NCI-H1105 (cell line): ENCODE measurements at regions not wholly inside any gene's neighbourhood (a gene's known extent, or its start where the extent isn't known, plus 50 kb on each side); places are given as distances from the start of the nearest gene placed in this dataset.
"Not testable (repeated sequence)": the region's sequence is repeated elsewhere in the genome, so short reads cannot be mapped to it uniquely, and the experiment has no call there.

Experiments used
- DNase-seq: peaks from one replicate; lab custom pipeline; 2025; lab: John Stamatoyannopoulos, UW

GRCh38 chrX:42832764-42833549 is 55.0 kb upstream of the PPP1R2C start:
- DNase-seq, result no peak

GRCh38 chrX:42833550-42833940 is 55.6 kb upstream of the PPP1R2C start:
- not testable (repeated sequence) for DNase-seq

- no peak for DNase-seq
Measured at GRCh38 chrX:42837101-42837726, 59.3 kb upstream of the PPP1R2C start.

- no peak for DNase-seq
Measured at GRCh38 chrX:42837747-42838146, 59.8 kb upstream of the PPP1R2C start.

- DNase-seq, result no peak
Measured at GRCh38 chrX:42839632-42840031, 61.7 kb upstream of the PPP1R2C start.

GRCh38 chrX:42846741-42847140 is 68.8 kb upstream of the PPP1R2C start:
- no peak for DNase-seq

GRCh38 chrX:42855259-42855658 is 77.3 kb upstream of the PPP1R2C start:
- no peak for DNase-seq

- DNase-seq, result no peak
Measured at GRCh38 chrX:42857766-42858165, 79.8 kb upstream of the PPP1R2C start.

- no peak for DNase-seq
Measured at GRCh38 chrX:42869011-42869410, 91.0 kb upstream of the PPP1R2C start.

GRCh38 chrX:42869659-42870476 is 91.9 kb upstream of the PPP1R2C start:
- no peak for DNase-seq

GRCh38 chrX:42886519-42886918 is 108.6 kb upstream of the PPP1R2C start:
- no peak for DNase-seq

GRCh38 chrX:42900947-42901346 is 123.0 kb upstream of the PPP1R2C start:
- no peak for DNase-seq

- no peak for DNase-seq
Measured at GRCh38 chrX:42902513-42902912, 124.5 kb upstream of the PPP1R2C start.

- DNase-seq, result no peak
Measured at GRCh38 chrX:42920752-42921151, 142.8 kb upstream of the PPP1R2C start.

- DNase-seq, result no peak
Measured at GRCh38 chrX:42930071-42930470, 152.1 kb upstream of the PPP1R2C start.

- DNase-seq, result no peak
Measured at GRCh38 chrX:42930951-42931350, 153.0 kb upstream of the PPP1R2C start.

GRCh38 chrX:42933187-42933586 is 155.2 kb upstream of the PPP1R2C start:
- DNase-seq, result no peak

- DNase-seq, result no peak
Measured at GRCh38 chrX:42934020-42934726, 156.2 kb upstream of the PPP1R2C start.

GRCh38 chrX:42941671-42942070 is 163.7 kb upstream of the PPP1R2C start:
- DNase-seq, result no peak

- DNase-seq, result no peak
Measured at GRCh38 chrX:42943051-42943974, 165.3 kb upstream of the PPP1R2C start.

GRCh38 chrX:42944381-42944998 is 166.5 kb upstream of the PPP1R2C start:
- DNase-seq, result no peak
